ENCODE measurements at regions not wholly inside any gene's neighbourhood (a gene's known extent, or its start where the extent isn't known, plus 50 kb on each side); places are given as distances from the start of the nearest gene placed in this dataset.

DNA sequence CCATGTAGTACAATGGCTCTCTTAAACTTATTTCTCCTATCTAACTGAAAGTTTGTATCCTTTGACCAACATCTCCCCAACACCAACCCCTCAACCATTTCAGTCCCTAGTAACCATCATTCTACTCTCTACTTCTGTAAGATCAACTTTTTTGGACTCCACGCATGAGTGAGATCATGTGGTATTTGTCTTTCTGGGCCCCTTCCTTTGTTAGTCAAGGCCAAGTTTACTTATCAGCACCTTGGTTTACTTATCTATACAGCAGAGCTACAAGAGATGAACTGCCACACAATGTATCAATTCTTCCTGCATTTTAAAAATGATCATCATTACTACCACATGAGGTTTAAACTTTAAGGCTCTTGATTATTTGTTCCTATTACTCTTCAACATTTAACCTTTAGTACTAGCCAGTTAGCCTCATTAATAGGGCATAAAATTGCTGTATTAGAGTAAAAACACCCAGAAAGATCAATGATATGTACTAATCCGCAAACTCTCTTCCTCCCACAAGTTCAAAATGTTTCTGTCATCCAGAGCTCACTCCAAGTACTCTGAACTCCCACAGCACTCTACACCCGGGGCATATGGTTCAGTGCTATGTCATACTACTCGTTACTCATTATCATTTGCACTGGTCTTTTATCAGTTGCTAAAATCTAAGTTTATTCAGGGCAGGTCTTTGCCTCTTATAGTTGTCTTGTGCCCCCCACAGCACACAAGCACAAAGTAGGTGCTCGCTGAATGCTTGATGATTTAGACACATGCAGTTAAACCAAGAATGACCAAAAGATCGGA is 145.7 kb upstream of the ADAMTS3 start:
- no peak for TF ChIP-seq POLR2AphosphoS5 (IDR thresholded peaks at IDR 0.05; ENCODE audit: low read depth, low read length)
- no peak for TF ChIP-seq POLR2A (IDR thresholded peaks at IDR 0.05; ENCODE audit: low read depth, low read length)
- TF ChIP-seq TAF1 (IDR thresholded peaks at IDR 0.05; ENCODE audit: borderline replicate concordance, low read depth, low read length), result no peak
